ENCODE measurements at regions not wholly inside any gene's neighbourhood (a gene's known extent, or its start where the extent isn't known, plus 50 kb on each side); places are given as distances from the start of the nearest gene placed in this dataset.

DNA sequence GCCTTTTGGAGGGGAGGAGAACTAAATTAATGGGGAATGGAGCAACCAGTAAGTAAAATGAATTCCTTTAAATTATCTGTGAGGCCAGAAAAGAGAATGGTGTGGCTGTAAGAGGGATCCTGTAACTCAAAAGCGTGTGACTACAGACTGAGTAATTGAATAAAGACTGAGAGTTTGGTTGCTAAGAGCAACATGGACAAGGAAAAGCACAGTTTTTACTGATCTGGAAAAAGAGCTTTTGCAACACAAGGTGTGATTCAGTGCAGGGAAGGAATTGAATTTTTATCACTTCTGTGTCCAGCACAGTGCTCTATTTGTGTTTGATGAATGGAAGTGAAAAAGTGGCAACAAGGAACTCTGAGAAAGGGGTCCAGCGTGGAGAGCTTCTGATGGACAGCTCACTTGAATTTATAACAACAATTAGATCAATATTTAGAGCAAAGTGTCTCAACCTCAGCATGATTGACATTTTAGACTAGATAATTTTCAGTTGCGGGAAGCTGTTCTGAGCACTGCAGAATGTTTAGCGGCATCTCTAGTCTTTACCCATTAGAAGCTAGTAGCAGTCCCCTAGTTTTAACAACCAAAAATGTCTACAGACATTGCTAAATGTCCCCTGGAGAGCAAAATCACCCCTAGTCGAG lies 202.8 kb upstream of the BDNF start:
- POLR2A ChIA-PET, result no interaction called here
- RAD21 ChIA-PET (ENCODE audit: low non-redundant PET in 1 of 2, low total read pairs in 2 of 2, uncharacterized antibody in 2 of 2, unreplicated experiment in 2 of 2), result no interaction called here
- Histone ChIP-seq H3K36me3 (ENCODE audit: control insufficient read depth in 1 of 2, insufficient read depth in 2 of 2, low read length in 2 of 2) (no peaks in the 10 kb centered on the region), H3K9me2 (ENCODE audit: insufficient read depth) (no peaks in the 10 kb centered on the region), H3K4me3 (replicated peaks in 1 of 2; ENCODE audit: low read depth in 1 of 2, low read length in 2 of 2) (no peak overlapping the region), H3K9ac (ENCODE audit: low read length) (no peak overlapping the region), H3K27ac (ENCODE audit: low read depth, low read length) (no peak overlapping the region), H3K27me3 (ENCODE audit: insufficient read depth, low read length) (no peaks in the 10 kb centered on the region), H2AFZ (ENCODE audit: low read depth, low read length, poor library complexity, severe bottlenecking) (peak overlapping the region; percentile 64), H3K79me2 (ENCODE audit: insufficient read depth, low read length) (no peaks in the 10 kb centered on the region), H3K4me2 (ENCODE audit: low read length) (no peak overlapping the region), H3K4me1 (ENCODE audit: control insufficient read depth in 1 of 2, insufficient read depth in 2 of 2, low read length in 2 of 2) (peaks cover 6 to 37% of the 10 kb centered on the region in 2 experiments; a peak in 3 of 4 replicates), H4K20me1 (ENCODE audit: insufficient read depth) (no peaks in the 10 kb centered on the region), H3K9me3 (ENCODE audit: control insufficient read depth in 1 of 2, insufficient read depth in 1 of 2, low read depth in 1 of 2, low read length in 2 of 2) (no peaks in the 10 kb centered on the region)
- no peak for TF ChIP-seq TCF7L2 (IDR thresholded peaks at IDR 0.05; ENCODE audit: borderline replicate concordance, extremely low read depth, insufficient read depth, insufficient read length)
- no peak for TF ChIP-seq JUND (IDR thresholded peaks at IDR 0.05)
- no peak for TF ChIP-seq POLR2AphosphoS5 (IDR thresholded peaks at IDR 0.05; ENCODE audit: low read depth, low read length)
- no peak for TF ChIP-seq SP1 (IDR thresholded peaks at IDR 0.05; ENCODE audit: low read depth)
- TF ChIP-seq EGR1 (IDR thresholded peaks at IDR 0.05; ENCODE audit: low read depth), result no peak
- no peak for TF ChIP-seq ZFX (IDR thresholded peaks at IDR 0.05)
- TF ChIP-seq, protein P1, sequence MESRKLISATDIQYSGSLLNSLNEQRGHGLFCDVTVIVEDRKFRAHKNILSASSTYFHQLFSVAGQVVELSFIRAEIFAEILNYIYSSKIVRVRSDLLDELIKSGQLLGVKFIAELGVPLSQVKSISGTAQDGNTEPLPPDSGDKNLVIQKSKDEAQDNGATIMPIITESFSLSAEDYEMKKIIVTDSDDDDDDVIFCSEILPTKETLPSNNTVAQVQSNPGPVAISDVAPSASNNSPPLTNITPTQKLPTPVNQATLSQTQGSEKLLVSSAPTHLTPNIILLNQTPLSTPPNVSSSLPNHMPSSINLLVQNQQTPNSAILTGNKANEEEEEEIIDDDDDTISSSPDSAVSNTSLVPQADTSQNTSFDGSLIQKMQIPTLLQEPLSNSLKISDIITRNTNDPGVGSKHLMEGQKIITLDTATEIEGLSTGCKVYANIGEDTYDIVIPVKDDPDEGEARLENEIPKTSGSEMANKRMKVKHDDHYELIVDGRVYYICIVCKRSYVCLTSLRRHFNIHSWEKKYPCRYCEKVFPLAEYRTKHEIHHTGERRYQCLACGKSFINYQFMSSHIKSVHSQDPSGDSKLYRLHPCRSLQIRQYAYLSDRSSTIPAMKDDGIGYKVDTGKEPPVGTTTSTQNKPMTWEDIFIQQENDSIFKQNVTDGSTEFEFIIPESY (IDR thresholded peaks at IDR 0.05; ENCODE audit: extremely low read depth, insufficient replicate concordance, low read length), result no peak
- no peak for TF ChIP-seq FOSL1 (IDR thresholded peaks at IDR 0.05; ENCODE audit: low read depth)
- TF ChIP-seq, protein P2, sequence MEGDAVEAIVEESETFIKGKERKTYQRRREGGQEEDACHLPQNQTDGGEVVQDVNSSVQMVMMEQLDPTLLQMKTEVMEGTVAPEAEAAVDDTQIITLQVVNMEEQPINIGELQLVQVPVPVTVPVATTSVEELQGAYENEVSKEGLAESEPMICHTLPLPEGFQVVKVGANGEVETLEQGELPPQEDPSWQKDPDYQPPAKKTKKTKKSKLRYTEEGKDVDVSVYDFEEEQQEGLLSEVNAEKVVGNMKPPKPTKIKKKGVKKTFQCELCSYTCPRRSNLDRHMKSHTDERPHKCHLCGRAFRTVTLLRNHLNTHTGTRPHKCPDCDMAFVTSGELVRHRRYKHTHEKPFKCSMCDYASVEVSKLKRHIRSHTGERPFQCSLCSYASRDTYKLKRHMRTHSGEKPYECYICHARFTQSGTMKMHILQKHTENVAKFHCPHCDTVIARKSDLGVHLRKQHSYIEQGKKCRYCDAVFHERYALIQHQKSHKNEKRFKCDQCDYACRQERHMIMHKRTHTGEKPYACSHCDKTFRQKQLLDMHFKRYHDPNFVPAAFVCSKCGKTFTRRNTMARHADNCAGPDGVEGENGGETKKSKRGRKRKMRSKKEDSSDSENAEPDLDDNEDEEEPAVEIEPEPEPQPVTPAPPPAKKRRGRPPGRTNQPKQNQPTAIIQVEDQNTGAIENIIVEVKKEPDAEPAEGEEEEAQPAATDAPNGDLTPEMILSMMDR (IDR thresholded peaks at IDR 0.05 in 2 of 3, conservative IDR thresholded peaks at IDR 0.05 in 1 of 3; ENCODE audit: borderline replicate concordance in 1 of 3, insufficient read depth in 1 of 3, low read depth in 2 of 3, low read length in 2 of 3), result no peak
- no peak for TF ChIP-seq ELF1 (IDR thresholded peaks at IDR 0.05; ENCODE audit: borderline replicate concordance, low read depth)
- TF ChIP-seq, protein P3, sequence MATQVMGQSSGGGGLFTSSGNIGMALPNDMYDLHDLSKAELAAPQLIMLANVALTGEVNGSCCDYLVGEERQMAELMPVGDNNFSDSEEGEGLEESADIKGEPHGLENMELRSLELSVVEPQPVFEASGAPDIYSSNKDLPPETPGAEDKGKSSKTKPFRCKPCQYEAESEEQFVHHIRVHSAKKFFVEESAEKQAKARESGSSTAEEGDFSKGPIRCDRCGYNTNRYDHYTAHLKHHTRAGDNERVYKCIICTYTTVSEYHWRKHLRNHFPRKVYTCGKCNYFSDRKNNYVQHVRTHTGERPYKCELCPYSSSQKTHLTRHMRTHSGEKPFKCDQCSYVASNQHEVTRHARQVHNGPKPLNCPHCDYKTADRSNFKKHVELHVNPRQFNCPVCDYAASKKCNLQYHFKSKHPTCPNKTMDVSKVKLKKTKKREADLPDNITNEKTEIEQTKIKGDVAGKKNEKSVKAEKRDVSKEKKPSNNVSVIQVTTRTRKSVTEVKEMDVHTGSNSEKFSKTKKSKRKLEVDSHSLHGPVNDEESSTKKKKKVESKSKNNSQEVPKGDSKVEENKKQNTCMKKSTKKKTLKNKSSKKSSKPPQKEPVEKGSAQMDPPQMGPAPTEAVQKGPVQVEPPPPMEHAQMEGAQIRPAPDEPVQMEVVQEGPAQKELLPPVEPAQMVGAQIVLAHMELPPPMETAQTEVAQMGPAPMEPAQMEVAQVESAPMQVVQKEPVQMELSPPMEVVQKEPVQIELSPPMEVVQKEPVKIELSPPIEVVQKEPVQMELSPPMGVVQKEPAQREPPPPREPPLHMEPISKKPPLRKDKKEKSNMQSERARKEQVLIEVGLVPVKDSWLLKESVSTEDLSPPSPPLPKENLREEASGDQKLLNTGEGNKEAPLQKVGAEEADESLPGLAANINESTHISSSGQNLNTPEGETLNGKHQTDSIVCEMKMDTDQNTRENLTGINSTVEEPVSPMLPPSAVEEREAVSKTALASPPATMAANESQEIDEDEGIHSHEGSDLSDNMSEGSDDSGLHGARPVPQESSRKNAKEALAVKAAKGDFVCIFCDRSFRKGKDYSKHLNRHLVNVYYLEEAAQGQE (IDR thresholded peaks at IDR 0.05; ENCODE audit: low read depth), result no peak
- TF ChIP-seq POLR2A (IDR thresholded peaks at IDR 0.05; ENCODE audit: borderline replicate concordance, extremely low read depth, insufficient read depth, insufficient read length), result no peak
- TF ChIP-seq ZNF274 (IDR thresholded peaks at IDR 0.05; ENCODE audit: low read depth, low read length), result no peak
- no peak for TF ChIP-seq CEBPB (IDR thresholded peaks at IDR 0.05; ENCODE audit: low read depth)
- DNase-seq (ENCODE audit: low read depth, low spot score) (no peak), ATAC-seq (no peak)
- CTCF ChIA-PET, result no interaction called here
- intact Hi-C loops (cut with micrococcal nuclease), result no loop called here
- no TSS peak for BruUV-seq (replicated peaks)
